Stomach (tissue), 4 donors: ENCODE measurements at regions not wholly inside any gene's neighbourhood (a gene's known extent, or its start where the extent isn't known, plus 50 kb on each side); places are given as distances from the start of the nearest gene placed in this dataset.

Source experiments
- CTCF ChIP-seq, 7 experiments: fragments of 450-650 bp in 4 of 7; fragments of 200-600 bp in 3 of 7; sonication (generic) in 3 of 7; IDR thresholded peaks; one replicate each; pipeline ENCODE4 v1.5.1; 2016 to 2019; ENCODE audit warnings: antibody characterized with exemption in 7 of 7, control low read depth in 2 of 7, mild to moderate bottlenecking in 1 of 7
- EP300 ChIP-seq: sonication (generic); formaldehyde crosslinking; IDR thresholded peaks from one replicate; pipeline ENCODE4 v1.6.1; 2017; ENCODE audit warnings: antibody characterized with exemption
- POLR2A ChIP-seq, 4 donors: fragments of 450-650 bp; IDR thresholded peaks; one replicate each; pipeline ENCODE4 v1.6.1; 2016; ENCODE audit warnings: antibody characterized with exemption in 4 of 4, control low read depth in 2 of 4, mild to moderate bottlenecking in 1 of 4, moderate library complexity in 1 of 4
- POLR2AphosphoS5 ChIP-seq, 3 donors: sonication (generic); formaldehyde crosslinking; IDR thresholded peaks; one replicate each; pipeline ENCODE4 v1.6.1; 2016; ENCODE audit warnings: antibody characterized with exemption in 3 of 3

- TF ChIP-seq CTCF (IDR thresholded peaks at IDR 0.05) (no peak), POLR2AphosphoS5 (IDR thresholded peaks at IDR 0.05) (no peak), EP300 (no peak), POLR2A (IDR thresholded peaks at IDR 0.05) (no peak)
Measured at GRCh38 chr4:57865264-57865663, 755.1 kb upstream of the IGFBP7 start.
